ENCODE measurements at regions not wholly inside any gene's neighbourhood (a gene's known extent, or its start where the extent isn't known, plus 50 kb on each side); places are given as distances from the start of the nearest gene placed in this dataset.
A peak's percentile ranks its signal among the peaks of the same experiment; 100 is the strongest.

GRCh38 chr2:12317286-12317685 is 399.4 kb upstream of the TRIB2 start:
- DNase-seq (ENCODE audit: low spot score): no peak

- peak; percentile 75 for DNase-seq (ENCODE audit: low spot score)
Observed at GRCh38 chr2:12317814-12318426, 398.8 kb upstream of the TRIB2 start.

DNA sequence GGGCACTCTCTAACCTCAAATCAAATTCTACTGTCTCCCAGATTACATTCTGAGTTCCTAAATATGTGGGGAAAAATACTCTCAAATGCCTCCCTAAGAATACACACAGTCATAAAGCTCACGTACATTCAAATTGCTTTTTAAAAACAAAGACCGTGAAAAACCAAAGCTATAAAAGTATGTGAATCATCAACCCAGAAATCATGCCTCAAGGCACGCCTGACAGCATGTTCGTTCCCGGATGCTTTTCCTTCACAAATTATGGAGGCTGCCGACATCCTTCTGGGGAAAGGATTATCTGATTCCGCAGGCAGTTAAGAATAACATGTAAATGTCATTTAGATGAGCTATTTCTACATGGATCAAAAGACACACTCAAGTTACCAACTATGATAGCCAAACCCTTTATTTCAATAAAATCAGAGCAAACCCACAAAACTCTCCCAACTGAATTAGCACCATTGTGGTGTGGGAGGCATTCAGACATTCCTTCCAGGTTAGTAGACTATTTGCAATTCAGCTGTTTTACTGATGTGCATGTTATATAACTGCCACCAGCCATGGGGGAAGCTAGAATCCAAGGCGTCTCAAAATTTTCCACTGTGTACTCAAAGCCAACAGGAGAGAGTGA is 398.2 kb upstream of the TRIB2 start:
- DNase-seq (ENCODE audit: low spot score): no peak

DNA sequence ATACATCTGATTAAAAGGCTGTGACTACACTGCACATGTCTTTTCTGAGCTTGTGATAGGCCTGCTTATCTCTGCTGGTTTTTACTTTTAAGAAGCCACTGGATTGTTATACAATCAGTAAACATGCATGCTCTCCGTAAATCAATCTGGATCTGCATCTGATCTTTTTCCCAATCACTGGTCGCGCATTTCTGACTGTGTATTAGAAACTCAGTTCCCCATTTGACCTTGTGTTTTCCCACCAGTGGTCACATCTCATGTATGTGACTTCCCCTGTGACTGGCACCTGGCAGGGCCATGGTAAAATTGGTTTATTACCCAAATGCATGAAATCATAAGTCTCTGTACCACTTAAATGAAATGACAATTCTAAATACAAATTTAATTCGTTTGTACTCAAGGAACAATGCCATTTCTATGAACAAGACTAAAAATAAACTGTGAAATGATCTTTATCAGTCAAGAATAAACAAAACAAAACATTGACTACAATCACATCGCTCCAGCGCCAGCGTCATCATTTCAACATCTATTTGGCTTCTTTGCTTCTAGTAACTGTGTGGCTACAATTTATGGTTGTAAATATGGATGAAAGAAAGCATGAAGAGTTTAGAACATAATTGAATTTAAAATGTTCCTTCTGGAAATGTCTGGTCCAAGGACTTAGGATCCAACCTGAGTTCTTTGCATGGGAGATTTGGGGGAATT is 396.6 kb upstream of the TRIB2 start:
- DNase-seq (ENCODE audit: low spot score): no peak

- DNase-seq (ENCODE audit: low spot score): no peak
Observed at GRCh38 chr2:12320991-12321641, 395.6 kb upstream of the TRIB2 start.

- DNase-seq (ENCODE audit: low spot score): no peak
Observed at GRCh38 chr2:12321886-12322285, 394.9 kb upstream of the TRIB2 start.

- no peak for DNase-seq (ENCODE audit: low spot score)
Observed at GRCh38 chr2:12325806-12326205, 390.9 kb upstream of the TRIB2 start.

GRCh38 chr2:12326449-12327190 is 390.1 kb upstream of the TRIB2 start:
- DNase-seq (ENCODE audit: low spot score): no peak

GRCh38 chr2:12330916-12331315 is 385.8 kb upstream of the TRIB2 start:
- no peak for DNase-seq (ENCODE audit: low spot score)

DNA sequence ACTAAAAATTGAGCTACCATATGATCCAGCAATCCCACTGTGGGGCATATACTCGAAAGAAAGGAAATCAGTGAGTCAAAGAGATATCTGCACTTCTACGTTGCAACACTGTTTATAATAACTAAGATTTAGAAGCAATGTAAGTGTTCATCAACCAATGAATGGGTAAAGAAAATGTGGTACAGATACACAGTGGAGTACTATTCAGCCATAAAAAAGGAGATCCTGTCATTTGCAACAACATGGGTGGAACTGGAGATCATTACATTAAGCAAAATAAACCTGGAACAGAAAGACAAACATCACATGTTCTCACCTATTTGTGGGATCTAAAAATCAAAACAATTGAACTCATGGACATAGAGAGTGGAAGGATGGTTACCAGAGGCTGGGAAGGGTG is 385.0 kb upstream of the TRIB2 start:
- no peak for DNase-seq (ENCODE audit: low spot score)

GRCh38 chr2:12333293-12333692 is 383.4 kb upstream of the TRIB2 start:
- DNase-seq (ENCODE audit: low spot score): no peak

- DNase-seq (ENCODE audit: low spot score): no peak
Observed at GRCh38 chr2:12334412-12334966, 382.2 kb upstream of the TRIB2 start.

DNA sequence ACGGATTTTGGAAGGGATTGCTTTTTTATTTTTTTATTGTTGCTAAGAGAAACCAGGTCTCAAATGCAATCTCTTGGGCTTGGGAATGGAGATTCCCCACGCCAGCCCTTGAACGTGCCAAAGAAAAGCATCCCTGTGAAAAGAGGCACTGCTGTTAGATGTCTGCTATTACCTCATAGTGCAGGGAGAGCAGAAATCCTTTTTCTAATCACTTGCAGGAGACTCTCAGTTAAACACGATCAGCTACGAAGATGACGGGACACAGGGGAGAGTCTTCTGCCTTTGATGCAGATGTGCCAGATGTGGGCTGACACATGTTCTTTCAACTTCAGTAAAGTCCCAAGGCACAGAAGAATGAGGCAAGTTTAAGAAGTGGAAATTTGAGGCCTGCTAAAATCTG is 381.6 kb upstream of the TRIB2 start:
- no peak for DNase-seq (ENCODE audit: low spot score)

GRCh38 chr2:12335995-12336394 is 380.7 kb upstream of the TRIB2 start:
- no peak for DNase-seq (ENCODE audit: low spot score)

GRCh38 chr2:12338946-12339697 is 377.6 kb upstream of the TRIB2 start:
- no peak for DNase-seq (ENCODE audit: low spot score)

GRCh38 chr2:12340164-12340563 is 376.6 kb upstream of the TRIB2 start:
- no peak for DNase-seq (ENCODE audit: low spot score)

- no peak for DNase-seq (ENCODE audit: low spot score)
Observed at GRCh38 chr2:12341215-12341614, 375.5 kb upstream of the TRIB2 start.

- DNase-seq (ENCODE audit: low spot score): no peak
Observed at GRCh38 chr2:12341920-12342319, 374.8 kb upstream of the TRIB2 start.

DNA sequence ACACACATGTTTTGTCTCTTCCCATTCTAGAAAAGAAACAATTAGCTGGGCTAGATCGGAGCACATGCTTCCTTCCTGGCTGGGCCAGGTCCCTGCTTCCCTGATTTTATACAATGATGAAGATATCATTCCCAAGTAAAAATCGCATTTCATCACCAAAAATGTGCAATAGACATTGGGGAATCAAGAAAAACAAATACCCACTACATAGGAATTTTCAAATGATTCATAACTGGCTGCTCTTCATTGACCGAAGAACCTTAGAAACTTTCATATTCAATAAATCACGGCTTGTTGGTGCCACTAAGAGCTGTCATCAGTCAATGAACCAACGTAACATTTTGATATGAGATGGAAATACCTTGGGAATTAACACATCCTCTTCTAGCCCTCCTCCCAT is 373.6 kb upstream of the TRIB2 start:
- DNase-seq (ENCODE audit: low spot score): no peak

GRCh38 chr2:12347066-12347493 is 369.7 kb upstream of the TRIB2 start:
- no peak for DNase-seq (ENCODE audit: low spot score)

DNA sequence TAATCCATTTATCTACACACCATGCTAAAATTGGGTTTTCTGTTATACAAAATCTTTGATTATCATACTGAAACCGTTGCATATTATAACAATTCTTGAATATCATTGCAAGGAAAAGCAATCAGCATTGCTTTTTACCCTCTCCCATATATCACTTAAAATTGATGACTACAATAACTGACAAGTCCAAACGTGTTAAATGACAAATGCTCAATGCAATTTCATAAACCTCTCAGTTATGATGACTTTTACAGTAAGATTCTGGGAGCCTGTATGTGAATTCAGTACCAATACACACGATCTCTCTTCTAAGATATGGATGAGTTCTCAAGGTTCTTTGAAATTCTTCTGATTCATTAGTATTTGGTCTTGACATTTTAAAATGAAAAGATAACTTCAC is 368.5 kb upstream of the TRIB2 start:
- DNase-seq (ENCODE audit: low spot score): no peak
